Astrocyte (in vitro differentiated cells and primary cell): ENCODE measurements at regions not wholly inside any gene's neighbourhood (a gene's known extent, or its start where the extent isn't known, plus 50 kb on each side); places are given as distances from the start of the nearest gene placed in this dataset.

Experiments used
- CTCF ChIP-seq: IDR thresholded peaks from 2 replicates; pipeline ENCODE4 v1.5.1; 2011; ENCODE audit warnings: low read depth, mild to moderate bottlenecking, inconsistent platforms, low read length, moderate library complexity; ENCODE audit not compliant: insufficient read depth
- EZH2 ChIP-seq: IDR thresholded peaks from 2 replicates; pipeline ENCODE4 v1.6.1; 2012; ENCODE audit warnings: mild to moderate bottlenecking, low read length, inconsistent platforms; ENCODE audit not compliant: insufficient read depth

- no peak for TF ChIP-seq CTCF
- no peak for TF ChIP-seq EZH2
Observed at GRCh38 chr4:13762130-13762529, 134.6 kb upstream of the BOD1L1 start.
